ENCODE measurements at regions not wholly inside any gene's neighbourhood (a gene's known extent, or its start where the extent isn't known, plus 50 kb on each side); places are given as distances from the start of the nearest gene placed in this dataset.

DNA sequence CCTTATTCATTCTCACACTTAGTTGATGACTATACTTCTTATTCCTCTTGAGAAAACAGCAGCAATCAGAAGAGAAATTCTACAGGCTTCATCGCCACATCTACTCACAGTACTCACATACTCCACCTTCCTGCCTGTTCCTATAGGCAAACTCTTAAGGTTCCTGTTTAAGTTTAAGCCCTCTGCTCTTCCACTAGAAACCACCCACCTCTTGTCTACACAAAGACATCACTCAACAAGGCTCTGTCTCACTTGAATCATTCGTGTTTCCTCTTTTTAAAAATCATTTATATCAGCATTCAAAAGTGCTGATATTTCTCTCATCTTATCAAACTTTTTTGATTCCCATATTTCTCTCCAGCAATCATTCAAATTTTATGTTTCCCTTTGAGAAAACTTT lies 85.5 kb upstream of the ADO start:
- Histone ChIP-seq H3K27ac (ENCODE audit: low read depth, low read length, severe bottlenecking) (no peak overlapping the region), H3K4me3 (ENCODE audit: extremely low read depth, insufficient read depth, low read length, poor library complexity, severe bottlenecking) (no peak overlapping the region), H3K4me1 (ENCODE audit: control insufficient read depth, insufficient read depth, low read length, poor library complexity, severe bottlenecking) (no peaks in the 10 kb centered on the region), H3K36me3 (ENCODE audit: control insufficient read depth, insufficient read depth, low read length) (no peaks in the 10 kb centered on the region), H3K9me3 (ENCODE audit: control insufficient read depth, low read length) (no peaks in the 10 kb centered on the region)
- WGBS, 2 experiments (ENCODE audit: insufficient coverage in 2 of 2) = 83 to 86% methylated on average over 2 of the region's 2 CpGs

DNA sequence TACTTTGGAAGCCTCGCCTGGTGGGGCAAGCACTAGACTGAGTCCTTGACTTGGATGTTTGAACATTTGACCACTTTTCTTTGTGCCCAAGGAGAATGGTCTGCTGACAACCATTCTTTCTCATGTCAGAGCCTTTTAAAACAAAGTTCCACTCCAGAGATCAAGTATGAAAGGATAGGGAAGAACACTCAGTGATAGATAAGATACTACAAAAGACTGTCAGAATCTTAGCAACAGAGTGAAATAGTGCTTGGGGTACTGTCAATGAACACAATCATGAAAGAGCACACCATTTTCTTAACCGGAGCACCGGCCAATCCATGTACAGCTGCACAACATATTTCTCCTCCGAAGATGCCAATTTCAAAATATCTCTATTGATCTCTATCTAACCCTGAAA lies 82.8 kb upstream of the ADO start:
- no peak overlapping the region for H3K27ac ChIP-seq (ENCODE audit: low read depth, low read length, severe bottlenecking)
- H3K9me3 ChIP-seq (ENCODE audit: control insufficient read depth, low read length) = no peaks in the 10 kb centered on the region
- H3K36me3 ChIP-seq (ENCODE audit: control insufficient read depth, insufficient read depth, low read length) = no peaks in the 10 kb centered on the region
- 92 to 100% methylated on average over 1 to 3 of the region's 4 CpGs for WGBS, 2 experiments (ENCODE audit: insufficient coverage in 2 of 2)
- H3K4me1 ChIP-seq (ENCODE audit: control insufficient read depth, insufficient read depth, low read length, poor library complexity, severe bottlenecking) = no peaks in the 10 kb centered on the region
- H3K4me3 ChIP-seq (ENCODE audit: extremely low read depth, insufficient read depth, low read length, poor library complexity, severe bottlenecking) = no peak overlapping the region

DNA sequence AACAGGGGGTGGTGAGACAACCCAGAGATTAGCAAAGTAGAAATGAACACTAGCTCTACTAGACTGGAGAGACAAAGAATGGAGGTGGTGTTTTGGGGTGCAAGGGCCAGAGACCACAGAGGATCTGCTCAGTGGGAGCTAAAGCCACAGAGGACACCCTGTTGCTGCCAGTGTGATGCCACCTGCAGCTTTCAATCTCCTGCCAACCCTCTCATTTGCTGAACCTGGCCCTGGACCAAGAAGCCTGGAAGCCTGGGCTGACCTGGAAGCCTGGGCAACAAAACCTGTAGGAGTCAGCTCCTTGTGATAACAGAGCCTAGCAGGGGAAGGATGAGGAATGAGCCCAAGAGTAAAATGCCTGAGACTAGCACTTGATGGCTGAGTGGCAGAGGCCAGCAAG lies 81.1 kb upstream of the ADO start:
- Histone ChIP-seq H3K4me3 (ENCODE audit: extremely low read depth, insufficient read depth, low read length, poor library complexity, severe bottlenecking) (no peak overlapping the region), H3K9me3 (ENCODE audit: control insufficient read depth, low read length) (no peaks in the 10 kb centered on the region), H3K27ac (ENCODE audit: low read depth, low read length, severe bottlenecking) (no peak overlapping the region)

GRCh38 chr10:62724465-62724864 lies 80.1 kb upstream of the ADO start:
- no peaks in the 10 kb centered on the region for H3K9me3 ChIP-seq (ENCODE audit: control insufficient read depth, low read length)
- 87 to 89% methylated on average over 5 to 7 of the region's 7 CpGs for WGBS, 2 experiments (ENCODE audit: insufficient coverage in 2 of 2)
- H3K27ac ChIP-seq (ENCODE audit: low read depth, low read length, severe bottlenecking) = no peak overlapping the region
- no peaks in the 10 kb centered on the region for H3K36me3 ChIP-seq (ENCODE audit: control insufficient read depth, insufficient read depth, low read length)
- no peaks in the 10 kb centered on the region for H3K4me1 ChIP-seq (ENCODE audit: control insufficient read depth, insufficient read depth, low read length, poor library complexity, severe bottlenecking)
- no peak overlapping the region for H3K4me3 ChIP-seq (ENCODE audit: extremely low read depth, insufficient read depth, low read length, poor library complexity, severe bottlenecking)

More for the DNA sequence above, 81.1 kb upstream of the ADO start:
- Histone ChIP-seq H3K4me1 (ENCODE audit: control insufficient read depth, insufficient read depth, low read length, poor library complexity, severe bottlenecking) (no peaks in the 10 kb centered on the region), H3K36me3 (ENCODE audit: control insufficient read depth, insufficient read depth, low read length) (no peaks in the 10 kb centered on the region)

GRCh38 chr10:62726142-62726541 lies 78.4 kb upstream of the ADO start:
- 85% methylated on average over 5 of the region's 5 CpGs for WGBS, 2 experiments (ENCODE audit: insufficient coverage in 2 of 2)
- no peak overlapping the region for H3K4me3 ChIP-seq (ENCODE audit: extremely low read depth, insufficient read depth, low read length, poor library complexity, severe bottlenecking)
- no peak overlapping the region for H3K27ac ChIP-seq (ENCODE audit: low read depth, low read length, severe bottlenecking)

DNA sequence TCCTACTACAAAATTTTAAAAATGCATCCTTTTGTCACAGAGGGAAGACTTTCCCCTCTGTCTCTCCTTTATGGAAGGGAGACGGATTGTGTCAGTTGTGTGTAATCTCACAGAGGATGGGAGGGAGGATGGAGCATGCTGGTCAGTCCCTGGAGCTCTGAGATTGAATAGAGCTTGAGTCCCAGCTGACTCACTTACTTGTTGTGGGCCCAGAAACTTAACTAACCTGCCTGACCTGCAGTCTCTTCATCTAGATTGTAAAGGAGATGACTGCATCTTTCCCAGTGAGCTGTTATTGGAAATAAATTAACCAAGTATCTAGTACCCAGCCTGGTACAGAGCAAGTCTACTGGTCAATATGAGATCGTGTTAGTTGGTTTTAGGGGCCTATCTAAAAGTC lies 77.9 kb upstream of the ADO start:
- no CpG with 5 or more reads among the region's 2 CpGs for WGBS, 2 experiments (ENCODE audit: insufficient coverage in 2 of 2)
- H3K4me1 ChIP-seq (ENCODE audit: control insufficient read depth, insufficient read depth, low read length, poor library complexity, severe bottlenecking) = no peaks in the 10 kb centered on the region
- no peak overlapping the region for H3K4me3 ChIP-seq (ENCODE audit: extremely low read depth, insufficient read depth, low read length, poor library complexity, severe bottlenecking)
- H3K27ac ChIP-seq (ENCODE audit: low read depth, low read length, severe bottlenecking) = no peak overlapping the region
- no peaks in the 10 kb centered on the region for H3K9me3 ChIP-seq (ENCODE audit: control insufficient read depth, low read length)
- H3K36me3 ChIP-seq (ENCODE audit: control insufficient read depth, insufficient read depth, low read length) = no peaks in the 10 kb centered on the region

More at GRCh38 chr10:62726142-62726541, 78.4 kb upstream of the ADO start:
- Histone ChIP-seq H3K36me3 (ENCODE audit: control insufficient read depth, insufficient read depth, low read length) (no peaks in the 10 kb centered on the region), H3K9me3 (ENCODE audit: control insufficient read depth, low read length) (no peaks in the 10 kb centered on the region), H3K4me1 (ENCODE audit: control insufficient read depth, insufficient read depth, low read length, poor library complexity, severe bottlenecking) (no peaks in the 10 kb centered on the region)

DNA sequence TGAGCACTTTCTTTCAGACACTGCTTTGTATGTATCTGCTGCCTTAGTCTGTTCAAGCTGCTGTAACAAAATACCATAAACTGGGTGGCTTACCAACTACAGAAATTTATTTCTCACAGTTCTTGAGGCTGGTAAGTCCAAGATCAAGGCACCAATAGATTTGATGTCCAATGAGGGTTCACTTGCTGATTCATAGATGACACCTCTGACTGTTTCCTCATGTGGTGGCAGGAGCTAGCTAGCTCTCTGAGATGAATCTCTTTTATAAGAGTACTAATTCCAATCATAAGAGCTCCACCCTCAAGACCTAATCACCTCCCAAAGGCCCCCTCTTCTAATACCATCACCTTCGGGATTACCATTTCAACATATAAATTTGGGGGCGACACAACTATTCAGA lies 76.6 kb upstream of the ADO start:
- no peaks in the 10 kb centered on the region for H3K4me1 ChIP-seq (ENCODE audit: control insufficient read depth, insufficient read depth, low read length, poor library complexity, severe bottlenecking)
- WGBS, 2 experiments (ENCODE audit: insufficient coverage in 2 of 2) = 96 to 100% methylated on average over 2 of the region's 2 CpGs

DNA sequence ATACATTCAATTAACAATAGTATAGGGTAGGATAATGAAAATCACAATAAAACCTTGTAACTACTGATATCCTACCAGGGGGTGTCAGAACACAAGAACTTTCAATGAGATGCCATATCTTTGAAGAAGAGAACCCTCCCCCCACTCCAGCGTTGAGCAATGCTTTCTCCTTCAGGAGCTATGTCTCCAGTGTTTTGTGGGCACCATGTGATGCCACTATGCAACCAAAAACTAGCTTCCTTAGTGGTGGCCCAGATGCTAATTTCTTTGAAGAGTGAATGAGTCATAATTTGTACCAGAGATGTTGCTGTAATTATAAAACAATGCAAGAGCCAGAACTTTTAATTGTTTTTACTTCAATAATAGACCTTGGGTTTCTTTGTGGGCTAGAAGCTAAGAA lies 76.0 kb upstream of the ADO start:
- Histone ChIP-seq H3K4me1 (ENCODE audit: control insufficient read depth, insufficient read depth, low read length, poor library complexity, severe bottlenecking) (no peaks in the 10 kb centered on the region), H3K36me3 (ENCODE audit: control insufficient read depth, insufficient read depth, low read length) (no peaks in the 10 kb centered on the region), H3K27ac (ENCODE audit: low read depth, low read length, severe bottlenecking) (no peak overlapping the region), H3K4me3 (ENCODE audit: extremely low read depth, insufficient read depth, low read length, poor library complexity, severe bottlenecking) (no peak overlapping the region), H3K9me3 (ENCODE audit: control insufficient read depth, low read length) (no peaks in the 10 kb centered on the region)
- 100% methylated on average over 1 of the region's 1 CpG; no CpG with 5 or more reads in 1 of the 2 experiments for WGBS, 2 experiments (ENCODE audit: insufficient coverage in 2 of 2)

More for the DNA sequence above, 76.6 kb upstream of the ADO start:
- H3K36me3 ChIP-seq (ENCODE audit: control insufficient read depth, insufficient read depth, low read length) = no peaks in the 10 kb centered on the region
- H3K4me3 ChIP-seq (ENCODE audit: extremely low read depth, insufficient read depth, low read length, poor library complexity, severe bottlenecking) = no peak overlapping the region
- H3K9me3 ChIP-seq (ENCODE audit: control insufficient read depth, low read length) = no peaks in the 10 kb centered on the region
- H3K27ac ChIP-seq (ENCODE audit: low read depth, low read length, severe bottlenecking) = no peak overlapping the region

- 88 to 92% methylated on average over 3 to 4 of the region's 7 CpGs for whole genome bisulfite sequencing, 2 experiments (ENCODE audit: insufficient coverage in 2 of 2)
- Histone ChIP-seq H3K36me3 (ENCODE audit: control insufficient read depth, insufficient read depth, low read length) (no peaks in the 10 kb centered on the region), H3K4me1 (ENCODE audit: control insufficient read depth, insufficient read depth, low read length, poor library complexity, severe bottlenecking) (peaks cover 7% of the 10 kb centered on the region), H3K9me3 (ENCODE audit: control insufficient read depth, low read length) (no peaks in the 10 kb centered on the region), H3K4me3 (ENCODE audit: extremely low read depth, insufficient read depth, low read length, poor library complexity, severe bottlenecking) (no peak overlapping the region), H3K27ac (ENCODE audit: low read depth, low read length, severe bottlenecking) (no peak overlapping the region)
Measured at GRCh38 chr10:62732841-62733653, 71.5 kb upstream of the ADO start.

DNA sequence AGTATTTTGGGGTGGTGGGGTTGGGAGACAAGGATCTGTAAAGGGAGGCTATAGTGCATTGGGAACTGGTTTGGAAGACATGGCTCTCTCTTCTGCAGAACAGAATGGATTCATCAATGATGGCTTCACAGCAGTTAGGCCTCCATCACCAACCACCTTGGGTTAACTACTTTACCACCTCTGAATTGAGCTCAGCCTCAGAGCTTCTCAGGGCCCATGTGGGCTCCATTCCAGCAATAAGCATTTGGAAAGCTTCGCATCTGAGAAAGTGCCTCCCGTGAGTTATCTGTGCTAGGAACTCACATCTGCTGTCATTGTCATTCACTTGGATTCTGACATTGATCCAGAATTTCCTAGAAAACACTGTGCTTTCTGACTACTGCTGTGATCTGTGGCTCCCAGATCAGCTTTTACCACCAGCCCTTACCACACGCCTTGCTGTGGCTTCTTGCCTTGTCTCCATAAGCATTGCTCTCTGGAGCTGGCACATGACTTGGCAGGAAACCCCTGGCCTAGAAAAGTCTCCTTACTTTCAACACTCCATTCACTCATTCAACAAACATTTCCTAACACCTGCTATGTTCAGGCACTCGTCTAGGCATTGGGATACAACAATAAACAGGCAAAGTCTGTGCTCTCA lies 70.7 kb upstream of the ADO start:
- Histone ChIP-seq H3K4me3 (ENCODE audit: extremely low read depth, insufficient read depth, low read length, poor library complexity, severe bottlenecking) (no peak overlapping the region), H3K27ac (ENCODE audit: low read depth, low read length, severe bottlenecking) (no peak overlapping the region), H3K4me1 (ENCODE audit: control insufficient read depth, insufficient read depth, low read length, poor library complexity, severe bottlenecking) (peaks cover 7% of the 10 kb centered on the region), H3K36me3 (ENCODE audit: control insufficient read depth, insufficient read depth, low read length) (no peaks in the 10 kb centered on the region), H3K9me3 (ENCODE audit: control insufficient read depth, low read length) (no peaks in the 10 kb centered on the region)
- 93 to 94% methylated on average over 3 of the region's 4 CpGs for WGBS, 2 experiments (ENCODE audit: insufficient coverage in 2 of 2)

Data from mesodermal cell (in vitro differentiated cells).